Body of pancreas (tissue), 4 donors: ENCODE measurements at regions not wholly inside any gene's neighbourhood (a gene's known extent, or its start where the extent isn't known, plus 50 kb on each side); places are given as distances from the start of the nearest gene placed in this dataset.

Experiments used
- POLR2A ChIP-seq, 3 donors: fragments of 450-650 bp; IDR thresholded peaks; one replicate each; pipeline ENCODE4 v1.6.1; 2016; ENCODE audit warnings: antibody characterized with exemption in 3 of 3, mild to moderate bottlenecking in 2 of 3
- TF ChIP-seq, protein P1 (sequence below), 7 experiments: fragments of 450-650 bp in 4 of 7; fragments of 200-600 bp in 3 of 7; sonication (generic) in 3 of 7; IDR thresholded peaks; one replicate each; pipeline ENCODE4 v1.5.1; 2016 to 2019; ENCODE audit warnings: antibody characterized with exemption in 7 of 7

DNA sequence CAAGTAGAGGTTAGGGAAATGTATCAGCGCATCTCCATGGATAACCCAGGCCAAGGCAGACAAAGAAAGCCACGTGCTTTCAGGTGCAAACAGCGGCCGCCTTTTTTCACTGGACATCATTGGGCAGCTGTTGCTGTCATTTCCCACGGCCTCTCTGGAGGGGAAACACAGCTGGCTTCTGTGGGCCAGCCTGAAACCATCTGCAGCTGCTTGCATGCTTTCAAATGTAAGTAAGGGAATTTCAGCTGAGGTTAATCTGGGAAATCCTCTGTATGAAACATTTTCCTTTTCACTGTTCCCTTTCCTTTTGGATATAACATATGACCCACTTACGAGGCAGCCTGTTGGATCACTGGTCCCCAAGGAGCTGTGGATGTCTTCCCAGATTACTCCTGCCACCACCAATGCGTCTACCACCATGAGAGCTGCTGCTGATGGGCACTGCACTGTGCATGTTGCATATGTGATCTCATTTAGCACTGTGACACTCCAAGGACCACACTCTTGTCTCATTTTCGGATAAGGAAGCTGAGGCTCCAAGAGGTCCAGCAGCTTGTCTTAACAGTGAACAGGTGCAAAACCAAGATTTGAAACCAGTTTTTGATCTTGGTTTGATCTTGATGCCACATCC is 106.3 kb downstream of the C9orf152 start:
- TF ChIP-seq POLR2A (IDR thresholded peaks at IDR 0.05), result no peak
- TF ChIP-seq, protein P1, sequence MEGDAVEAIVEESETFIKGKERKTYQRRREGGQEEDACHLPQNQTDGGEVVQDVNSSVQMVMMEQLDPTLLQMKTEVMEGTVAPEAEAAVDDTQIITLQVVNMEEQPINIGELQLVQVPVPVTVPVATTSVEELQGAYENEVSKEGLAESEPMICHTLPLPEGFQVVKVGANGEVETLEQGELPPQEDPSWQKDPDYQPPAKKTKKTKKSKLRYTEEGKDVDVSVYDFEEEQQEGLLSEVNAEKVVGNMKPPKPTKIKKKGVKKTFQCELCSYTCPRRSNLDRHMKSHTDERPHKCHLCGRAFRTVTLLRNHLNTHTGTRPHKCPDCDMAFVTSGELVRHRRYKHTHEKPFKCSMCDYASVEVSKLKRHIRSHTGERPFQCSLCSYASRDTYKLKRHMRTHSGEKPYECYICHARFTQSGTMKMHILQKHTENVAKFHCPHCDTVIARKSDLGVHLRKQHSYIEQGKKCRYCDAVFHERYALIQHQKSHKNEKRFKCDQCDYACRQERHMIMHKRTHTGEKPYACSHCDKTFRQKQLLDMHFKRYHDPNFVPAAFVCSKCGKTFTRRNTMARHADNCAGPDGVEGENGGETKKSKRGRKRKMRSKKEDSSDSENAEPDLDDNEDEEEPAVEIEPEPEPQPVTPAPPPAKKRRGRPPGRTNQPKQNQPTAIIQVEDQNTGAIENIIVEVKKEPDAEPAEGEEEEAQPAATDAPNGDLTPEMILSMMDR (IDR thresholded peaks at IDR 0.05), result no peak
